ENCODE measurements at regions not wholly inside any gene's neighbourhood (a gene's known extent, or its start where the extent isn't known, plus 50 kb on each side); places are given as distances from the start of the nearest gene placed in this dataset.

DNA sequence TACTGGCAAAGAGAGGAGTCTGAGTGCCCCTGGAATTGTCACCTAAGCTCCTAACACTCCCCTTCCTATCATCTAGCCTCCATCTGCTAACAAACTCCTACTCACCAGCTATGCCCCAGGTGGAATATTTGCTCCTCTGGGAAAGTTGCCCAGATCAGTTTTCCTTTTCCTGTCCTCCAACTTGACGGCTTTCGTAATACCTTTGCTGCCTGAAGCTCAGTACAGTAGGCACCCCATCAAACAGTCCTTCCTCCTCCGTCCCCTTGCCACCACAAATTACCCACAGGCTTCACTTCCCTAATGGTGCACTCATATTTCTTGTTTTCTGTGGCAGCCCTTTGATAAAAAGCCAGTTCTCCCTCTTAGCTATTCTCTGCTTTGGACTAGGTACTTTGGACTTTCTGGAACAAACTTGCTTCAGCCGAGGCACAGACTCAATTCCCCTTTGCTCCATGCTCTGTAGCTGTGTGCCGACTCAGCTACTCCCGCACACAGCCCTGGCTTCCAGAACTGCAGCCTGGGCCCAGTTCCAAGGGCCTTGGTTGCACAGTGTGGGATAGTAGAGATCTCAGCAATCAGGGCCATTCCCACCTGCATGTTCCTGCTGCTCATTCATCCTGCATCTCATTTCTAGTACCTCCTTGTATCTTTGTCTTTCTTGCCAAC is 605.1 kb downstream of the BCOR start:
- TF ChIP-seq EGR1 (IDR thresholded peaks at IDR 0.05; ENCODE audit: low read depth in 2 of 2): no peak
- TF ChIP-seq, protein P1, sequence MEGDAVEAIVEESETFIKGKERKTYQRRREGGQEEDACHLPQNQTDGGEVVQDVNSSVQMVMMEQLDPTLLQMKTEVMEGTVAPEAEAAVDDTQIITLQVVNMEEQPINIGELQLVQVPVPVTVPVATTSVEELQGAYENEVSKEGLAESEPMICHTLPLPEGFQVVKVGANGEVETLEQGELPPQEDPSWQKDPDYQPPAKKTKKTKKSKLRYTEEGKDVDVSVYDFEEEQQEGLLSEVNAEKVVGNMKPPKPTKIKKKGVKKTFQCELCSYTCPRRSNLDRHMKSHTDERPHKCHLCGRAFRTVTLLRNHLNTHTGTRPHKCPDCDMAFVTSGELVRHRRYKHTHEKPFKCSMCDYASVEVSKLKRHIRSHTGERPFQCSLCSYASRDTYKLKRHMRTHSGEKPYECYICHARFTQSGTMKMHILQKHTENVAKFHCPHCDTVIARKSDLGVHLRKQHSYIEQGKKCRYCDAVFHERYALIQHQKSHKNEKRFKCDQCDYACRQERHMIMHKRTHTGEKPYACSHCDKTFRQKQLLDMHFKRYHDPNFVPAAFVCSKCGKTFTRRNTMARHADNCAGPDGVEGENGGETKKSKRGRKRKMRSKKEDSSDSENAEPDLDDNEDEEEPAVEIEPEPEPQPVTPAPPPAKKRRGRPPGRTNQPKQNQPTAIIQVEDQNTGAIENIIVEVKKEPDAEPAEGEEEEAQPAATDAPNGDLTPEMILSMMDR (IDR thresholded peaks at IDR 0.05; ENCODE audit: low read depth, low read length, missing input control): no peak
- peak; percentile 59 to 65 for TF ChIP-seq JUND (IDR thresholded peaks at IDR 0.05)
